ENCODE measurements at regions not wholly inside any gene's neighbourhood (a gene's known extent, or its start where the extent isn't known, plus 50 kb on each side); places are given as distances from the start of the nearest gene placed in this dataset.

DNA sequence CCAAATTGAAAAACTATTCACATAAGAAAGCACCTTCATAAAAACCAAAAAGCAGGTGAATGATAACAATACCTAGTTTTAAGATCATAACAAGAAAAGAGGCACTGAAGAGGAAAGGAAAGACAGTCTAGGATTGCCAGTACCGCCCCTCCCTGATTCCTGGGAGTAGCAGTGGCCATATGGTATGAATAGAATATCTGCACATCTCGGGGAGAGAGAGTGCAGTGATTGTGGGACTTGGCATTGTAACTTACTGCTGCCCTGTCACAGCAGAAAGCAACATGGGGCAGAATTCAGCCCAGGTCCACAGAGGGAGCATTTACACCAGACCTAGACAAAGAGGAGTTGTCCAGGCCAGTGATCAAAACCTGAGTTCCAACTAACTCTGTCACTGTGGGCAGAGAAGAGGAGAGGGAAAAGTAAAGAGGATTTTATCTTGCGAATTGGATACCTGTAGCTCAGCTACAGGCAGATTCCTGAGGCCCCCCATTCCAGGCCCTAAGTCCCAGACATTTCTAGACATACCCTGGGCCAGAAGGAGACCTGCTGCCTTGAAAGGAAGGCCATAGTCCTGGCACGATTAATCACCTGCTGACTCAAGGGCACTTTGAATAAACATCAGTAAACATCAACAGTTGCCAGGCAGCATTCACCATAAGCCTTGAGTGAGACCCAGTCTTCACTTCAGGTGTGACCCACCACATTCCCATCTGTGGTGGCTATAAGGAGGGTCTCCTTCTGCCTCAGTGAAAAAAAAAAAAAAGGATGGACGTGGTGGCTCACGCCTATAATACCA, 397.5 kb downstream of the TGFB2 start:
- TF ChIP-seq, protein P1, sequence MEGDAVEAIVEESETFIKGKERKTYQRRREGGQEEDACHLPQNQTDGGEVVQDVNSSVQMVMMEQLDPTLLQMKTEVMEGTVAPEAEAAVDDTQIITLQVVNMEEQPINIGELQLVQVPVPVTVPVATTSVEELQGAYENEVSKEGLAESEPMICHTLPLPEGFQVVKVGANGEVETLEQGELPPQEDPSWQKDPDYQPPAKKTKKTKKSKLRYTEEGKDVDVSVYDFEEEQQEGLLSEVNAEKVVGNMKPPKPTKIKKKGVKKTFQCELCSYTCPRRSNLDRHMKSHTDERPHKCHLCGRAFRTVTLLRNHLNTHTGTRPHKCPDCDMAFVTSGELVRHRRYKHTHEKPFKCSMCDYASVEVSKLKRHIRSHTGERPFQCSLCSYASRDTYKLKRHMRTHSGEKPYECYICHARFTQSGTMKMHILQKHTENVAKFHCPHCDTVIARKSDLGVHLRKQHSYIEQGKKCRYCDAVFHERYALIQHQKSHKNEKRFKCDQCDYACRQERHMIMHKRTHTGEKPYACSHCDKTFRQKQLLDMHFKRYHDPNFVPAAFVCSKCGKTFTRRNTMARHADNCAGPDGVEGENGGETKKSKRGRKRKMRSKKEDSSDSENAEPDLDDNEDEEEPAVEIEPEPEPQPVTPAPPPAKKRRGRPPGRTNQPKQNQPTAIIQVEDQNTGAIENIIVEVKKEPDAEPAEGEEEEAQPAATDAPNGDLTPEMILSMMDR (IDR thresholded peaks at IDR 0.05; ENCODE audit: low read length) = no peak
- TF ChIP-seq EZH2 (optimal IDR thresholded peaks at IDR 0.05; ENCODE audit: low read depth, low read length) = no peak

Data from MM.1S (cell line).